ENCODE measurements at regions not wholly inside any gene's neighbourhood (a gene's known extent, or its start where the extent isn't known, plus 50 kb on each side); places are given as distances from the start of the nearest gene placed in this dataset.
A peak's percentile ranks its signal among the peaks of the same experiment; 100 is the strongest.

DNA sequence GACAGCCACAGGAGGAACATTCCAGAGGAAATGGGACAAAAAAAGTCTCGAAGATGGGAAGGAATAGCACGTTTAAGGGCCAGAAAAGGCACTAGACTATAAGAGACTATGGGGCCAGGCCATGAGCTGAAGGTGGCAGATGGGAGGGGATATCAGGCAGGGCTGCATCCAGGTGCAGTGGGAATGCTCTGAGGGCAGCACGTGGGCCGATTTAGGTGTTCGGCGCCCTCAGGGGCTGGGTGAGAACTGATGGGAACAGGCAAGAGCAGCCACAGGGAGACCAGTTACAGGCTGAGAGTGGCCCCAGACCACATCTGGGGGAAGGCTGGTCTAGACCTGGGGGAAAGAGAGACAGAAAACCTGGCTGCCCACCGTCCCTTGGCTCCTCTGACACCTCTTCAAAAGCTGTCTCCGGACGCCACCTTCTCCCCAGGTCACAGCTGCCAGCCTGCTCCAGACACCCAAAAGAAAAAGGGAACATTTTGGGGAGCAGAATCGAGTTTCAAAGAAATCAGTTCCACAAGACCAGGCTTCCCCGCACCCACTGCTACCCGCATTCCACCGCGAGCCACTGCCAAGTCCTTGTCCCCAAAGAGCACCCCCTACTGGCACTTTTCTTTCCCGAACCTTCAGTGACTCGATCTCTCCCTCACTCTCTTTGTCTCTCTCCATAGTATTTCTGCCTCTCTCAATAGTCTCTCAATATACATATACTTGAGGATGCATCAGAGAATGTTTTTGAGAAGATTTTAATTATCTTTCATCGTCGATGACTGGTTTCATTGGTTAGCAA is 190.1 kb upstream of the AGAP1 start:
- no peak for DNase-seq

DNA sequence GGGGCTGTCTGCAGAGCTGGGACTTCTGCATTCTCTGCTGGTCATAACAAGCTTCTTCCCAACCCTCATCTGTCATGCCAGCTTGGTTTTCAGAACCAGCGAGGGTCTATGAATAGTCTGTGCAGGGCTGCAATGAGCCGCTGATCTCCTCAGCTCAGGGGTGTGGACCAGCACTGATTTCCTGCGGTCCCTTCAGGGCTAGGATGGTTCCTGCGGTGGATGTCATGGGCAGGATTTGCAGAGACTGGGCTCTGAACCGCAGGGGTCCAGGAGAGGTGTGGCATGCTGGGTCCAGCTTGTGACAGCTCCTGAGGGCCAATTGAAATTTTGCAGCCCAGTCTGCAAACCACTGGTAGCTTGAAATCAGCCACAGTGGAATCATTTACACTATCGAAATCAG is 188.2 kb upstream of the AGAP1 start:
- no peak for DNase-seq

DNA sequence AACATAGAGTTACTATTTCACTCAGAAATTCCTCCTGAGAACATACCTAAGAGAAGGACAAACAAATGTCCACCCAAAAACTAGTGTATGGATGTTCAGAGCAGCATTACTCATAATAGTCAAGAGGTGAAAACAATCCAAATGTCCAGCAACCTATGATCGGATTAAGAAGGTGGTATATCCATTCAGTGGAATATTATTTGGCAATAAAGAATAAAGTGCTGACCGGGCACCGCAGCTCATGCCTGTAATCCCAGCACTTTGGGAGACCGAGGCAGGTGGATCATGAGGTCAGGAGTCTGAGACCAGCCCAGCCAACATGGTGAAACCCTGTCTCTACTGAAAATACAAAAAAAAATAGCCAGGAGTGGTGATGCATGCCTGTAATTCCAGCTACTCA is 182.8 kb upstream of the AGAP1 start:
- DNase-seq: no peak

DNA sequence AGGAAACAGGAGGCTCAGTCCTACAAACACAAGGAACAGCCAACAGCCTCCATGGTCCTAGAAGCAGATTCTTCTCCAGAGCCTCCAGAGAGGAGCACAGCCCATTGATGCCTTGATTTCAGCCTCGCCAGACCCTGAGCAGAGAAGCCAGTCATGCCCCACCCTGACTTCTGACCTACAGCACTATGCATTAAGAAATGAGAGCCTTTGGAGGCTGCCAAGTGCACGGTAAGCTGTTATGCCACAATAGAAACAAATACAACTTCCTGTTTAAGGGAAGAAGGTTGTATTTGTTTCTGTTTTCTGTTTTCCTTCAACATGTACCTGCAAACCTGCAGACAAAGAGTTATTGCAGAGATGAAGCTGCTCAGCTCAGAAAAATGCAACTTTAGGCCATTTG is 181.3 kb upstream of the AGAP1 start:
- DNase-seq: no peak

DNA sequence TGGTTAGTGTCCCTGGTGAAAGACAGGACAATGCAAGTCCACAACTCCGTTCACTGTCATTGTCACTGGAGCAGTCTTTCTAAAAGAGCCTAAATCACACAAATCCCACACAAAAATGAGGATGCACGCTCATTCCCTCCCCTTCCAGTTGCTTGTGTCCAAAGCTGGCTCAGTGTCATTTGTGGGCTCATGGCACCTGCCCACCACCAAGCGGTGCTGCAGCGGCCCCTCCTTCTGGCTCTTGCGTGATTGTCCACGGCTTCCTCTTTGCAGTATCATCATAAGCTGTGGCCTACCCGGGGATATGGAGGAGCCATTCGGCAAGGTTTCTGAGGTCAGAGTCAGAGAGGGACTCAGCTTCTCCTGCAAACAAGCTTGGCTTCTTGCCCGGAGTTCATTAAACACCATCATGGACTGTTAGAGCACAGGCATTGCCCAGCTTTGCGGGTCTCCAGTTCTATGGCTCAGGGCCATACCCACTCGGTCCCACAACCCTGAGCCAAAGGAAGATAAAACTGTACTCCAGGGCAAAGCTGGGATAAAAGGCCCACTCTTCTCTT is 179.4 kb upstream of the AGAP1 start:
- no peak for DNase-seq

DNA sequence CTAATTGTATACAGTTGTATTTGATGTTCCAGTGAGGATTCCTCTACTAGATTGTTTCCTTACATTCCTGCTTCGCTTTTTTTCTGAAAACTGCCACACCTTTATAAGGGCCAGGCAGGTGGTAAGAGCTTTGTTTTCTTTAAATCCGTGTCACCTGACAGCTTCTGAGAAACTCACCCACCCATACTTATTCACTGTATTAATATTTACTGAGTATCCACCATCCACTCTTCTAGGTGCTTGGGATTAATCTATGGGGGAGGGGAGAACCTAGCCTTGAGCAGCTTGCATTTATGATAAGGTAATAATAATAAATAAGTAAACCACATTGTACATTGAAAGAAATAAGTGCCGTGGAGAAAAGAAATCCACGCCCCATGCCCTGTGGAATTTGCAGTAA is 174.7 kb upstream of the AGAP1 start:
- no peak for DNase-seq

DNA sequence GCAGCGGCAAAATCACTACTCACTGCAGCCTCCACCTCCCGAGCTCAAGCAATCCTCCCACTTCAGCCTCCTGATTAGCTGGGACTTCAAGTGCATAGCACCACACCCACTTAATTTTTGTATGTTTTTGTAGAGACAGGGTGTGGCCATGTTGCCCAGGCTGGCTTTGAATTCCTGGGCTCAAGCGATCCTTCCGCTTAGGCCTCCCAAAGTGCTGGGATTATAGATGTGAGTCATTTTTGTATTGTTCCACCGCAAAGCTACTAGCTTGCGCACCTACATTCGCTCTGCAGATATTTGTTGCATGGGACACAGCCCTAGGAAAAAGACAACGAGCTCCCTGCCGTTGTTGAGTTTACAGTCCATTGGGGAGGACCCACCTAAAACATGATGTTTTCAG is 173.5 kb upstream of the AGAP1 start:
- no peak for DNase-seq

DNA sequence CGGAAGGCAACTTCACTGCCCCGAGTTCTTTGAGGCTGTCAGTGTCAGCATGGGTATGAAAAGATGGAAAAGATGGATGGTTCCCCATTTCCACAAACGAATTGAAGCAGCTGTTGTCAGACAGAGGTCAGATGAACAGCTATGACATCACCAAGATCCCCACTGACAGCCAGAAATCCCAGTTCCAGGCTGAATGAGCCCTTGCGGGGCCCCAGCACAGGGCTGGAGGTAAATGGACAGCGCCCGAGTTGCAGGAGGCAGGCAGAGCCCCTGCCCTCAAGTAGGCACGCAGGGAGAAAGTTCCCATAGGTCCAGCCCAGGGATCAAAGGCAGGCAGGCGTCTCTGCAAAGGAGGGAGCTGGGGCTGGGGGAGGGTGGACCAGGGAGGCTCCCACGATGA is 169.5 kb upstream of the AGAP1 start:
- DNase-seq: peak; percentile 32

DNA sequence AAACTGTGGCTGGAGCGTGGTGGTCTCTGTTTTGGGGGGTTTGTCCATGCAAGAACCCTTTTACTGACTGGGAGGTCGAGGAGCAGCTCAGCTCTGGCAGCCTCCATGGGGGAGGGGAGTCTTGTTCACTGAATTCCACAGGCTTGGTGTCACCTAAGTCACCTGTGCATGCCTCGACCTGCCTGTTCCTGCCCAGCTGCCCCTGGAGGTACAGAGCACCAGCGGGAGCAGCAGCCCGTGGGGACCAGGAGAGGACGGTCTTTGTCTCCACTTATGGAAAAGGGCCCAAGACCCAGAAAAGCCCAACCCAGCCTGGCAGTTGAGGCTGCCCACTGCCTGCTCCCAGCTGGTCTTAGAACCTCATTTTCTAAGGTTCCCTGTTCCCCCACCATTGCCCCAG is 168.7 kb upstream of the AGAP1 start:
- DNase-seq: no peak

DNA sequence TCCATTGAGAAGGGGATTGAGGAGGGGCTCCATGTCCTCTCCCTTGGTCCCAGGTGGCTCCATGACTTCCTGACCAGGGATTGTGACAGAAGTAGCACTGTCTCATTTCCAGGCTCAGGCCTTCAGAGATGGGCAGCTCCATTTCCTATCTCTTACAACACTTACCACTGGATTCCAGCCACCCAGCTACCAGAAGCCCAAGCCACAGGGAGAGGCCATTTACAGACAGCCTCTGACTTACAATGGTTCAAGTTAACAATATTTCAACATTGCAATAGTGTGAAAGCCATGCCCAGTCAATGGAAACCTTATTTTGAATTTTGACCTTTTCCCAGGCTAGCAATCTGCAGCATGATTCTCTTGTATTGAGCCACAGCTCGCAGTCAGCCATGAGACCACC is 164.9 kb upstream of the AGAP1 start:
- no peak for DNase-seq

DNA sequence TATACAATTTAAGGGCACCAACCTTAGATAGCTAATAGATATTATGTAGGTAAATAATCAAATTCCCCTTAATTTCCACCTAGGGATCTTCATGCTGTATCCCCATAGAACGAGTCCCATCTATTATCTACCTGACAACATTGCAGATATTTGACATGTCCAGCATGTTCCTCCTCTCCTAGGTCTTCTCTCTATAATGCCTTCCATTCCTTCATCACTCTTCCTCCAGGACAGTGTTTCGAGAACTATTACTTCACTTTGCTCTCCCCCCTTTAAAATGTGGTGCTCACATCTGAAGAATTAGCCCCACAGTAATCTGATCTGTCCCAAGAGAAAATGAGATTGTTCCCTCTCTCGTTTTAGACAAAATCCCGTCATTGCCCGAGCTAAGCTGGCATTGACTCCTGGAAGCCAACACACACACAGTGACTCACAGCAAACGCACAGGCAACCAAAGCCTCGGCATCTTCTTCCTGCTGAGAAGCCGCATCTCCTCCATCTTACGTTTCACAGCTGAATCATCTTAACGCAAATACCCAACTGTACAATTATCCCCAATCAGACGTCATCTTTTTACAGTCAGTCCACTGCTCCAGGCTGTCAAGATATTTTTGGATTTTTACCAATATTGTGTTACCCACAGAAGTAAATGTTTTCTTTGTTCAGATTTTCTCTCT is 162.9 kb upstream of the AGAP1 start:
- DNase-seq: no peak

DNA sequence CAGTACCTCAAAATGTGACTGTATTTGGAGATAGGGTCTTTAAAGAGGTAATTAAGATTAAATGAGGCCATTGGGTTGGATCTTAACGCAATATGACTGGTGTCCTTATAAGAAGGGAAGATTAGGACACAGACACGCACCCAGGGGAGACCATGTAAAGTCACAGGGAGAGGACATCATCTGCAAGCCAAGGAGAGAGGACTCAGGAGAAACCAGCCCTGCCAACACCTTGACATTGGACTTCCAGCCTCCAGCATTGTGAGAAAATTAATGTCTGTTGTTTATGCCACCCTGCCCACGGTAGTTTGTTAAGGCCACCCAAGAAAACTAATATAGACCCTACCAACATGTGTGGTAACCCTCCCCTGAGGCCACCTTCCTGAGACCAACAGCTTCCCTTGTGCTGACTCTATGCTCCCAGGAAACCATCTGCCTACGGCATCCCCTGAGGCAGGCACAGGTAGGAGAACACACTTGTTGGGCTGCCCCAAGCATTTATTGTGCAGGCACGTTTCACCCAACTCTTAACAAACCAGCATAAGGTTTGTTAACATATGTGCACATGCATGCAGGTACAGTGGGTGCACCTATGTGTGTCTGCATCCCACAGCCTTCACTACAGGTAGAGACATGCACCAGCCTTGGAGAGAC is 161.5 kb upstream of the AGAP1 start:
- no peak for DNase-seq

DNA sequence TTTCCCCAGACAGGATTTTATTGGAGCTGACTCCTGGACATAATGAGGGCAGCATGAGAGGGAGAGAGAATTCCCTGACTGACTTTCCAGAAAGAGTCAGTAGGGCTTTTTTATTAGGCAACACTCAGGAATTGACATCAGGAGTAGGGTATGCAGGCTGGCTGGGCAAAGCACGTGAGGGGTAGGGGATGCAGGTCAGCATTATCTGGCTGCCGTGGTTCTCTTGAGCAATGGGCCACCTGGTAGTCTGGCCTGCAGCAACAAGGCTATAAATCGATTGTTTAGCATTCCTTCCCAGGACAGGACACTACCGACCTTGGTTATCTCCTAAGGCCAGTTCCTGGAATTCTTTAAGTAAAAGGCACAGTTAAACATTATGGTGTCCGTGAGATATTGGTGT is 160.8 kb upstream of the AGAP1 start:
- DNase-seq: no peak

DNA sequence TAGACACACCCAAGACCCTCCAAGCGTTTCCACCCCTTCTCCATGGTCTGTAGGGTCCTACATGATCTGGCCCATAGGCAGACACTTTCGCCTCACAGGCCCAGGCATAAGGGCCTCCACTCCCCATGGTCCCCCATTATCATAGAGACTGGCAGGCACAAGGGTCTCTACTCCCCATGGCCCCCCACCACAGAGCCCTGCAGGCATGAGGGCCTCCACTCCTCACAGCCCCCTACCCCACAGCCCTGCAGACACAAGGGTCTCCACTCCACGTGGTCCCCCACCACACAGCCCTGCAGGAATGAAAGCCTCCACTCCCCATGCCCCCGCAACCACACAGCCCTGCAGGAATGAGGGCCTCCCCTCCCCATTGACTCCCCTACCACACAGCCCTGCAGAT is 159.7 kb upstream of the AGAP1 start:
- DNase-seq: no peak

DNA sequence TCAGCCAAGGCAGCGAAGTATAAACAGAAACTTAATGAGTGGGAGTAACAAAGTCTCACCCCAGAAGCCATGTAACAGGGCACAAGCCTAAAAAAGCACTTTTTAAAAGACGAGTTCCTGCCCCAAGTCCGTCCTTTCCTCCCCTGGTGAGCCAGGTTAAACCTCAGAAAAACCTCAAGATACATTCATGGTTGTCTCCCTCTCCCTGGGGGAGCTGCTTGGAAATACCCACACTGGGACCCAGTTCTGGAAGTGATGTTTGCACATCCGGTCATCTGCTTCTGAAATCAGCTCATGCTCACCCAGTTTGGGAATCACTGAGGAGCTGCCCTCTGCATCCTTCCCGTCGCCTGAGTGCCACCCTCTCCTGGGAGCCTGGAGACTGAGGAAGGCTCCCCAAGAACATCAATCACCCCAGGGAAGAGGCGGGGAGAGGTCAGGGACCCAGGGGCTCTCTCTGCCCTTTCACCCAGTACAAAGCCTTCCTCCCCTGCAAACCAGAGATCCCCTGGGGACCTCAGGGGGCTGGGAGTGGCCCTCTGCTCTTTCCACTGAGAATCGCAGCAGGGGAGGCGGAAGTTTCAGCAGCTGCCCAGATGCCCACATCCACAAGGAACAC is 150.6 kb upstream of the AGAP1 start:
- DNase-seq: no peak

DNA sequence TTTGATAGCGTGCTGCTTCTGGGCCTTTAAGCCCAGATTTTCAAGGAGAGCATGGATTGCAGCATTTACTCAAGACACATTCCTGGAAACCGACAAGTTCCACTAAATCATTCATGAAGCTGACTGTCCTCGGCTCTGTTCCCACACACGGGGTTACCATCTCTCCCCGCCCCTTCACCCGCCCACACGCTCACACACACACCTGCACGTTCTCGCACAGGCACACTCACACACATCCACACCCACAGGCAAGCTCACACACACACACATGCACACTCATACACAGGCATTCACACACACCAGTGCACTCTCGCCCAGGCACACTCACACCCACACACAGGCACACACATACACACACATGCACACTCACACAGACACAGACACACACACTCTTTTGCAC is 150.0 kb upstream of the AGAP1 start:
- no peak for DNase-seq

DNA sequence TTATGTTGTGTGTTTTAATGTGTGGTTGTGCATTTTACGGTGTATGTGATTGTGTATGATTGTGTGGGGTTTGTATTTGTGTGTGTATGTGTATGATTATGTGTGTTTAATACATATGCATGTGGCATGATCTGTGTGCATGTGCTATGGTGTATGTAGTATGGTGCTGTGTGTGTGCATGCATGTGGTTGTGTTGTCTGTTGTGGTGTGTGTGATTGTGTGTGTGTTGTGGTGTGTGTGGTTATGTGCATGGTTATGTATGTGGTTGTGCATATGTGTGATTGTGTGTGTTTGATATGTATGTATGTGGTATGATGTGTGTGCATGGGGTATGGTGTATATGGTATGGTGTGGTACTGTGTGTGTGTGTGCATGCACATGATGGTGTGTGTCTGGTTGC is 148.1 kb upstream of the AGAP1 start:
- no peak for DNase-seq

DNA sequence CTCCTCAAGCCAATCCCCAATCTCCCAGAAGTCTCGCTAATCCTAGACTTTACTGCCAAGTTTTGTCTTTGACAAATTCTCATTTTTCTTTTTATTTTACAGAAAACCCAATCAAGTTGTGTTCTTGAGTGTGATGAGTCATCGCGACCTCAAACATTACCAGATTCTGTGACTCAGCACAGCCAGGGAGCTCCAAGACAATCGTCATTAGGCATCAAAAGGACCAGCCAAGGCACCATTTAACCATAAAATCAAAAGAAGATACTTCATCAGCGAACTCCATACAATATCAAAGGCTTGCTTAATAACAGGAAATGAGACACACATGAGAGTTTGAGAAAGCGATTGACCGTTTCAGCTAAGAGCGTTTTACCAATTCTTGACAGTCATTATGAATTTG is 146.2 kb upstream of the AGAP1 start:
- no peak for DNase-seq

DNA sequence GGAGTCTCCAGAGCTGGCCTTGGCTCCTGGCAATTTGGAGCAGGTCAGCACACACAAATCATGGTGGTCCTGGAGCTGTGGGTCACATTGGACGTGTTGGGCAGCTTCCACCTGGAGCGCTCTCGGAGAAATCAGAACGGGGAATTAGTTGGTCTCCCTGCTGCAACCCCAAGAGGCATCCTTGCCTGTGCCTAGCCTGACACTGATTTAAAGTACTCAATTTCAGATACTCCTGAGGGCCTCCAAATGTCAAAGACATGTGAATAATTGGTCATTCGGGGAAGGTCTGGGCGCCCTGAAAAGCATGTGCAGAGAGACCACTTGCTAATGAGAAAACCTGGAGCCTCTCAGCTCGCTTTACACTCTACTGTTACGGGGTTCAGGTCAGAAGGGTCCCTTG is 145.5 kb upstream of the AGAP1 start:
- DNase-seq: no peak

DNA sequence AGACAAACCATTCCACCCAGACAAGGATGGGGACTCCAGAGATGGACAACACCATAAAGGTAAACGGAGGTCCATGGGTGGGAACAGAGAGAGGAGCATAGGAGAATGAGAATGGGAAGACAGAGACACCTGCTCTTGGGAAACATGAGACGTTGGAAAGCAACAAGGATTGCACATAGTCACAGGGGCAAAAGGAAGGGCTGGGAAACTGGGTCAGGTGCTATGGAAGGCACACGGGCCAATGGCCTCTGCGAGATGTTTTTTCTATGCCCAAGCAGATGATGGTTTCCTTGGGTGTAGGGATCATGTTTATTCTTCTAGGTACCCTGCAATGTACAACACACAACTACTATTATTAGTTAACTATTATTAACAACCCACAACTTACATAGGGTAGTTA is 143.6 kb upstream of the AGAP1 start:
- DNase-seq: no peak

DNA sequence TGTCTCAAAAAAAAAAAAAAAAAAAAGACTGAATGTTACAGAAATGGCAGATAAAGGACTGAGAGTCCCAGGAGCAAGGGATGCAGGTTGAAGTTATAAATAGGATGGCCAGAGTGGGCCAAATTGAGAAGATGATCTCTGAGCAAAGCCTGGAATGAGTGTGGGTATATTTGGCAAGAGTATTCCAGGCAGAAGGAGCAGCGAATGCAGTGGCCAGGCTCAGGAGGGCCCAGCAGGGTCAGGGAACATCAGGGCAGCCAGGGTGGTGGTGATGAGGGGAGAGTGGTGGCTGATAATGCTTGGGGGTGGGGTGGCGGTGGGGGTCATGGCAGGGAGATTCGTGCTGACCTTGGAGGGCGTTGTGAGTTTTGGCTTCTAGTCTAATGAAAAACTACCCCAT is 141.3 kb upstream of the AGAP1 start:
- no peak for DNase-seq

DNA sequence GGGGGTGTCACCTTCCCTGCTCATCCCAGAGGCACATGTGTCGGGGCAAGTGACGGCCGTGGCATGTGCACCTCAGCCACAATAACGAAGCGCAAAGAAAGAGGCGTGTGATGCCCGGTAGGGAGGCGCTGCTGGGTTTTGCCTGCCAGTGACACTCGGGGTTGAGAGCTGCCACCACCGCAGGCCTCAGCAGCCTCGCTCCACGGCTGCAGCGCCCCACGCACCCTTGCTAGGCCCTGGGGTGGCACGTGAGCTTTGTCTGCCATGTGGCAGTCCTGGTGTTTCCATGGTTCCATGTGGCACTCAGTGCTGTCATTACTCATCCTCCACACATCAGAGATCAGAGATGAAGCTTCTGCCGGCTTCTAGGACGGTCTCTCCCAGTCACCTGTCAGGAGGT is 136.0 kb upstream of the AGAP1 start:
- DNase-seq: no peak

DNA sequence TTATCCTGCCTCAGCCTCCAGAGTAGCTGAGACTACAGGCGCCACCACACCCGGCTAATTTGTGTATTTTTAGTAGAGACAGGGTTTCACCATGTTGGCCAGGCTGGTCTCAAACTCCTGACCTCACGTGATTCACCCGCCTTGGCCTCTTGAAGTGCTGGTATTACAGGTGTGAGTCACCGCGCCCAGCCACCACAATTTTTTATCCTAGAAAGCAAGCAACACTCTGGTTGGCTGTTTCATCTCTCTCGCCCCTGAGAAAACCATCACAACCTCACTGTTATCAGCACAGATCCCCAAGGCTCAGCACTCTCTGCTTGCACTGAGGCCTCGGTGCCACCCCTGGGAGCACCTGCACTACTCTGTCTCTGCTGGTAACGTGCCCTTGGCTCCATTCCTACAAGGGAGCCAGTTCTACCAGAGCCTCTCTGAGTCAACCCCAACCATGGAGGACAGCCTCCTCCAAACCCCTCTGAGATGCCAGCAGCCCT is 134.8 kb upstream of the AGAP1 start:
- no peak for DNase-seq
